ENCODE measurements at regions not wholly inside any gene's neighbourhood (a gene's known extent, or its start where the extent isn't known, plus 50 kb on each side); places are given as distances from the start of the nearest gene placed in this dataset.

DNA sequence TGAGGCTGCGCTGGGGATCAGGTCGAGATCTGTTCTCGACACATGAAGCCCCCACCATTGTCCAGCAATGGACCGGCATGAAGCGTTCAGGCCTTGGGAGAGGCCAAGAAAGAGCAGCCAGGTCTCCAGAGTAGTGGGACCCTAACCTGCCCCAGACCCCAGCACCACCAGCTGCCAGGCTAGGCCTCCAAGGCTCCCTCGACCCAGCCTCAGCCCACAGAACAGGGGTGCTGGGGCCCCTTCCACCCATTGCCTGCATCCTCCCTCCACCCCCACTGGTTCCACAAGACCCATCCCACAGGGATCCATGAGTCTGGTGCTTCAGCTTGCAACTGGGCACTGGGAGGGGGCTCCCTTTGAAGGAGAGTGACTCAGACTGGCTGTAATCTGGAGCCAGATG lies 120.3 kb downstream of the TUBA3C start:
- Histone ChIP-seq H3K9me3 (ENCODE audit: control insufficient read depth in 2 of 2, low read length in 2 of 2) (peaks cover 3 to 8% of the 10 kb centered on the region in 2 experiments), H3K27me3 (ENCODE audit: control insufficient read depth, insufficient read depth, low read length) (no peaks in the 10 kb centered on the region), H3K36me3 (ENCODE audit: control insufficient read depth, insufficient read depth, low read length) (no peaks in the 10 kb centered on the region), H3K27ac (ENCODE audit: insufficient read depth, low read length, poor library complexity, severe bottlenecking) (no peak overlapping the region), H3K4me3 (ENCODE audit: low read depth, low read length) (no peak overlapping the region), H3K4me1 (ENCODE audit: control insufficient read depth, insufficient read depth, low read length, poor library complexity, severe bottlenecking) (no peaks in the 10 kb centered on the region)
- no peaks in the 10 kb centered on the region for H3K36me3 Mint-ChIP-seq
- H3K4me1 Mint-ChIP-seq = no peaks in the 10 kb centered on the region
- peaks cover 3 to 17% (median 7%) of the 10 kb centered on the region in 7 donors for H3K9me3 Mint-ChIP-seq
- ATAC-seq (ENCODE audit: low read depth in 2 of 2) (no peak), DNase-seq (no peak)
- no peak overlapping the region for H3K4me3 Mint-ChIP-seq
- H3K27ac Mint-ChIP-seq = no peak overlapping the region
- no peaks in the 10 kb centered on the region for H3K27me3 Mint-ChIP-seq

DNA sequence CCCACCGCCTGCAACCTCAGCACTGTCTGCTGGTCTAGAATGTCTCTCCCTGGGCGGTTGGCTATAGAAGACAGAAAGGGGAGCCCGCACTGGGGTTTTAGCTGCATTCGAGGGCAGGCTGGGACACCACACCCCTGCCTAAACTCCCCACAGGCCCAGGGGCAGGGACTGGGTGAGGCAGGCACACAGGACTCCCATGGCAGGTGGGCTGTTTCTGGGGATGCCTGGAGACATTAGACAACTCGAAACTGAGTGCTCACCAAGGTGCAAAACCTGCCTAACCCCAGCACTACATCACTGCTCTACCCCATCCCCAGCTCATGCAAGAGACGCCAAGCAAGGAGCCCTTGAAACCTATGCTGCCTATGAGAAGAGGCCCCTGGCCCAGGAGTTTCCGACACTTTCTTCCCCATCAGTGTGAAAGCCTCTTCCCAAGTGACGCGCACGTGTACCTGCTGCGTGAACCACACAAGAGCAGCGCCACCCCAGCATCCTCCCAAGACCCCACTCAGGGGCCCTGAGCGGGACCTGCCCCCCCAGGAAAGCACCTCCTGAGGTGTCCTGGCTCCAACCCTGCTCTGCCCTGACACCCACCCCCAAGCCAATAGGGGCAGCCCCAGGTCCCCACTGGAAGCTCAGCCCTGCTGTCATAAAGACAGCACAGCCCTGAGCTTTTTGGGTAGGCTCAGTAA lies 121.2 kb downstream of the TUBA3C start:
- H3K27me3 ChIP-seq (ENCODE audit: control insufficient read depth, insufficient read depth, low read length) = no peaks in the 10 kb centered on the region
- H3K27ac ChIP-seq (ENCODE audit: insufficient read depth, low read length, poor library complexity, severe bottlenecking) = no peak overlapping the region
- H3K9me3 ChIP-seq (ENCODE audit: control insufficient read depth in 2 of 2, low read length in 2 of 2) = peaks cover 3 to 8% of the 10 kb centered on the region in 2 experiments
- DNase-seq = no peak
- H3K4me1 ChIP-seq (ENCODE audit: control insufficient read depth, insufficient read depth, low read length, poor library complexity, severe bottlenecking) = no peaks in the 10 kb centered on the region
- Mint-ChIP-seq H3K4me3 (no peak overlapping the region), H3K36me3 (no peaks in the 10 kb centered on the region), H3K27ac (no peak overlapping the region), H3K4me1 (no peaks in the 10 kb centered on the region), H3K9me3 (peaks cover 2 to 17% (median 5%) of the 10 kb centered on the region in 7 donors), H3K27me3 (no peaks in the 10 kb centered on the region)
- no peak overlapping the region for H3K4me3 ChIP-seq (ENCODE audit: low read depth, low read length)
- H3K36me3 ChIP-seq (ENCODE audit: control insufficient read depth, insufficient read depth, low read length) = no peaks in the 10 kb centered on the region
- no peak for ATAC-seq (ENCODE audit: low read depth in 2 of 2)

DNA sequence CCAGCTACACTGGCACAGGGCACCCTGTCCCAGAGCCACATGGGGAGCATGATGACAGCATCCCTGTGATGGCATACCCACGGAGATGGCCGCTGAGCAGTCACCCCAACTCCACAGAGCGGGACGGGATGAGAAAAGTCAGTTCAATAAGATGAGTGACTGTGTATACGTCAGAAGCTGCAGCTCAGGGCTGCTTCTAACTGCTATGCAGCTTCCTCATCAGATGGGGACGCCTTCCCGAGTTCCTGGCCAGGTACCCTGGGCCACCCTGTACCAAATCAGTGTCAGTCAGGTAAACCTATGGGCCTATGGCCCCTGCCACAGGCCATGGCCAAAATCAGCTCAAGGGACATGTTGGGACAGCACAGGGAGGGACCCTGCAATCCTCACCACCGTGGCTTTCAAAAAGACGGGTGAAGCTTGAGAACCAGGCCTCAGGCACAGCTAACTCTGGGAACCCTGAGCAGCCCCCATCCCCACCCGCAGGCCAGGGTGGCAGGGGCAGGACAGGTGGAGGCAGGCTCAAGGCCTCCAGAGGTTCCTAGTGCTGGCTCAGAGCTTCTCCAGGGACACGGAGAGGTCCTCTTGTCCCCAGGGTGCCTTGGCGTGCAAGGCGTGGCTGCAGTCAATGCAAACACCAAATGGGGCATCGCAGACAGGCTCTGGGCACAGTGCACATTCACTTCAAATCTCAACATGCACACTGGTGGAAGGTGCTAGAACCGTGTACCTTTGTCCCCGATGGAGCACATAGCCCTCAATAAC lies 122.4 kb downstream of the TUBA3C start:
- Mint-ChIP-seq H3K4me3 (no peak overlapping the region), H3K4me1 (no peaks in the 10 kb centered on the region), H3K27me3 (no peaks in the 10 kb centered on the region), H3K36me3 (no peaks in the 10 kb centered on the region), H3K9me3 (peaks cover 0 to 14% (median 5%) of the 10 kb centered on the region in 7 donors), H3K27ac (no peak overlapping the region)
- no peaks in the 10 kb centered on the region for H3K27me3 ChIP-seq (ENCODE audit: control insufficient read depth, insufficient read depth, low read length)
- no peak overlapping the region for H3K27ac ChIP-seq (ENCODE audit: insufficient read depth, low read length, poor library complexity, severe bottlenecking)
- H3K4me1 ChIP-seq (ENCODE audit: control insufficient read depth, insufficient read depth, low read length, poor library complexity, severe bottlenecking) = no peaks in the 10 kb centered on the region
- H3K36me3 ChIP-seq (ENCODE audit: control insufficient read depth, insufficient read depth, low read length) = no peaks in the 10 kb centered on the region
- DNase-seq (no peak), ATAC-seq (ENCODE audit: low read depth in 2 of 2) (no peak)
- peaks cover 3 to 5% of the 10 kb centered on the region in 2 experiments for H3K9me3 ChIP-seq (ENCODE audit: control insufficient read depth in 2 of 2, low read length in 2 of 2)
- no peak overlapping the region for H3K4me3 ChIP-seq (ENCODE audit: low read depth, low read length)

DNA sequence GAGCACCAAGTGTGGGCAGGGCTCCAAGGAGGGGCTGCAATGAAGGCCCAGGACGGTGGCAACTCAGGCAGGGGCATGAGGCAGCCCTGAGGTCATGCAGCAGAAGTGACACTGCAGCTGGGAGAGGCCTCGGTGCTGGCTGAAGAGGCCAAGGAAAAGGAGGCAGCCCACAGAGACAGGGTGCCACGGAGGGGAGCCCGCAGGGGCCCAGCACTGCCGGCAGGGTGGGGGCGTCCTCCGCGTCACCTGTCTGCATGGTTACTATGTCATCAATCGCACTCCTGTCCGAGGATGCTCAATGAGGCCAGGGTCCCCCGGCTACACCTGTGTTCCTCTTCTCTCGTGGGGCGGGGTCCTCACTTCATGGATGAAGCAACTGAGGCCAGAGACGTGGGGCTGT lies 123.1 kb downstream of the TUBA3C start:
- H3K4me3 Mint-ChIP-seq = no peak overlapping the region
- no peaks in the 10 kb centered on the region for H3K36me3 Mint-ChIP-seq
- H3K4me1 Mint-ChIP-seq = no peaks in the 10 kb centered on the region
- H3K27ac Mint-ChIP-seq = no peak overlapping the region
- H3K27me3 ChIP-seq (ENCODE audit: control insufficient read depth, insufficient read depth, low read length) = no peaks in the 10 kb centered on the region
- ATAC-seq (ENCODE audit: low read depth in 2 of 2) (no peak), DNase-seq (no peak)
- H3K27ac ChIP-seq (ENCODE audit: insufficient read depth, low read length, poor library complexity, severe bottlenecking) = no peak overlapping the region
- H3K4me1 ChIP-seq (ENCODE audit: control insufficient read depth, insufficient read depth, low read length, poor library complexity, severe bottlenecking) = no peaks in the 10 kb centered on the region
- peaks cover 0 to 3% of the 10 kb centered on the region in 2 experiments for H3K9me3 ChIP-seq (ENCODE audit: control insufficient read depth in 2 of 2, low read length in 2 of 2)
- no peaks in the 10 kb centered on the region for H3K36me3 ChIP-seq (ENCODE audit: control insufficient read depth, insufficient read depth, low read length)
- H3K9me3 Mint-ChIP-seq = peaks cover 0 to 10% (median 0%) of the 10 kb centered on the region in 7 donors
- no peak overlapping the region for H3K4me3 ChIP-seq (ENCODE audit: low read depth, low read length)
- H3K27me3 Mint-ChIP-seq = no peaks in the 10 kb centered on the region

DNA sequence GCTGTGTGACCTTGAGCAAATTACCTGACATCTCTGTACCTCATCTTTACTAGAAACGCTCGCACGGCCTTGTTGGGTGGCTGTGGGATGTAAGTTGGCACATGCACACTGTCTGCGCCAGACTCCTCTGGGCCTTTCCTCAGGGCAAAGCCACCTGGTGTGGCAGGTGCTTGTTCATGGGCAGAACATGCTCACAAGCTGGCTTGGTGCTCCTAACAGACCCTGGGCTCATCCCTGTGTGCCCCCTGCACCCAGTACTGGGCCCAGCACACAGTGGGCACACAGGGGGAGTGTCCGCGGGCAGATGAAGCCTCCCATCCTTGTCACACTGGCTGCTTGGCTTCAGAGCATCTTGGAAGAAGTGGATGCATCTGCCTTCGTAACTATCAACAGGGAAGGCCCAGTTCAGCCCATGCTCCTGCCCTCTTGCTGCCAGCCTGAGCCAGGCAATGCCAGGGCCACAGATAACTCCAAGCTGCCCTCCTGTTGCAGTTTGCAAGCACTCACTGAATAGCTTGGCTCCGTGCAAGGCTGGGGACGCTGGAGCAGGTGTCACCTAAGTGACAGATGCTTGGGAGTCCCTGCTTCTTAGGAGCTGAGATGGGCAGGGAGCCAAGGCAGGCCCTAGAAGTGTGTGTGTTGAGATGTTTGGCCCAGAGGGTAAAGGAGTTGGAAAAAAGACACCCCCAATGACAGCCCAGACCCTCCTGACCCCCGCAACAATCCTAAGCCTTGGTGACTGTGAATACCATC lies 123.9 kb downstream of the TUBA3C start:
- H3K36me3 ChIP-seq (ENCODE audit: control insufficient read depth, insufficient read depth, low read length) = no peaks in the 10 kb centered on the region
- no peaks in the 10 kb centered on the region for H3K4me1 Mint-ChIP-seq
- H3K9me3 ChIP-seq (ENCODE audit: control insufficient read depth in 2 of 2, low read length in 2 of 2) = no peaks in the 10 kb centered on the region
- no peak overlapping the region for H3K4me3 Mint-ChIP-seq
- H3K27ac Mint-ChIP-seq = no peak overlapping the region
- no peaks in the 10 kb centered on the region for H3K27me3 ChIP-seq (ENCODE audit: control insufficient read depth, insufficient read depth, low read length)
- no peak overlapping the region for H3K27ac ChIP-seq (ENCODE audit: insufficient read depth, low read length, poor library complexity, severe bottlenecking)
- H3K27me3 Mint-ChIP-seq = no peaks in the 10 kb centered on the region
- H3K36me3 Mint-ChIP-seq = no peaks in the 10 kb centered on the region
- ATAC-seq (ENCODE audit: low read depth in 2 of 2) = no peak
- H3K4me1 ChIP-seq (ENCODE audit: control insufficient read depth, insufficient read depth, low read length, poor library complexity, severe bottlenecking) = no peaks in the 10 kb centered on the region
- peaks cover 0 to 10% (median 0%) of the 10 kb centered on the region in 7 donors for H3K9me3 Mint-ChIP-seq
- no peak for DNase-seq
- H3K4me3 ChIP-seq (ENCODE audit: low read depth, low read length) = no peak overlapping the region

DNA sequence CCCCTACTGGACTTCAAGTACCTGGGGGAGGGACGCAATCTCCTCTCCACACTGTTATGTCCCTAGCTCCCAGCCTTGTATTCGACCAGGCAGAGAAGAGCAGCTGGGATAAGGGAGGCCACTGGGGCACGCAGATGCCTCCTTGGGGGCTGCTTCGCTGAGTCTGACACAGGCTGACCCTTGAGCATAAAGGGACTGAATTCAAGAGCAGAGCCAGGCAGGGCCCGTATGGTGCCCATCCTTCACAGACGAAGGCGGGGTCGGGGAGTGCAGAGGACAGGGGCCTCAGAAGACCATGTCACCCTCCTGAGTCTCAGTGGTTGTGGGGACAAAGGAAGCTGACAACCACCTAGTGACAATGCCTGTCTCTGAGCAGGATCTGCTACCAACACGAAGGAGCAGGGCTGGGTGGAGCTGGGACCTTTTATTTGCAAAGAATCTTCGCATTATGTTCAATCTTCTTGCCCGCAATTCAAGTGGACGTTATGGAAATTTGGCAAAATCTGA lies 124.6 kb downstream of the TUBA3C start:
- H3K9me3 Mint-ChIP-seq = peaks cover 0 to 7% (median 0%) of the 10 kb centered on the region in 7 donors
- DNase-seq (no peak), ATAC-seq (ENCODE audit: low read depth in 2 of 2) (no peak)
- H3K27ac Mint-ChIP-seq = no peak overlapping the region
- H3K36me3 Mint-ChIP-seq = no peaks in the 10 kb centered on the region
- H3K4me1 Mint-ChIP-seq = no peaks in the 10 kb centered on the region
- H3K27me3 ChIP-seq (ENCODE audit: control insufficient read depth, insufficient read depth, low read length) = no peaks in the 10 kb centered on the region
- no peak overlapping the region for H3K27ac ChIP-seq (ENCODE audit: insufficient read depth, low read length, poor library complexity, severe bottlenecking)
- H3K4me3 ChIP-seq (ENCODE audit: low read depth, low read length) = no peak overlapping the region
- no peaks in the 10 kb centered on the region for H3K4me1 ChIP-seq (ENCODE audit: control insufficient read depth, insufficient read depth, low read length, poor library complexity, severe bottlenecking)
- no peaks in the 10 kb centered on the region for H3K27me3 Mint-ChIP-seq
- no peaks in the 10 kb centered on the region for H3K36me3 ChIP-seq (ENCODE audit: control insufficient read depth, insufficient read depth, low read length)
- H3K4me3 Mint-ChIP-seq = no peak overlapping the region
- H3K9me3 ChIP-seq (ENCODE audit: control insufficient read depth in 2 of 2, low read length in 2 of 2) = no peaks in the 10 kb centered on the region

DNA sequence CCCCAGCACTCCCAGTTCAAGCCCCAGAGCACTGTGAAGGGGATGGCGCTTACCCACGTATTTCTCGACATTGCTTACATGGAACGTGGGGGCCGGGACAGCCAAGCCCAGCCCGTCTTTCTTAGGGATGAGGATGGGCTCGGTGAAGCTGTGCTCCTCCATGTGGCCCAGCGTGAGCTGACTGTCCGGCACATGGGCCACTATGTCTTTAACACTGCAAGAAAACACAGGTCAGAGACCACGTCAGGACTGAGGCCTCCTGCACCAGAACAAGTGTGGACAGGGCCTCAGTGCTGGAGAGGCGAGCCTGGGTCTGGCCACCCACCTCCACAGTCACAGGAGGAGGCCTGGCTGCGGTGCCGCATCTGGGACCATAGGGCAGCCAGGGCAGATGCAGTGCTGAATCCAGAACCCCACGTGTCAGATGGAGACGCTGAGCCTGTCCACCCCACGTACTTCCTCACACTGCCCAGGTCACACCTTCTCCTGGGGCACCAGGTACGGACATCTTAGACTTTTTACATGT lies 125.2 kb downstream of the TUBA3C start:
- peaks cover 0 to 7% (median 0%) of the 10 kb centered on the region in 7 donors for H3K9me3 Mint-ChIP-seq
- Histone ChIP-seq H3K4me1 (ENCODE audit: control insufficient read depth, insufficient read depth, low read length, poor library complexity, severe bottlenecking) (no peaks in the 10 kb centered on the region), H3K27ac (ENCODE audit: insufficient read depth, low read length, poor library complexity, severe bottlenecking) (no peak overlapping the region), H3K4me3 (ENCODE audit: low read depth, low read length) (no peak overlapping the region), H3K27me3 (ENCODE audit: control insufficient read depth, insufficient read depth, low read length) (no peaks in the 10 kb centered on the region), H3K36me3 (ENCODE audit: control insufficient read depth, insufficient read depth, low read length) (no peaks in the 10 kb centered on the region), H3K9me3 (ENCODE audit: control insufficient read depth in 2 of 2, low read length in 2 of 2) (no peaks in the 10 kb centered on the region)
- no peaks in the 10 kb centered on the region for H3K36me3 Mint-ChIP-seq
- ATAC-seq (ENCODE audit: low read depth in 2 of 2) (no peak), DNase-seq (no peak)
- H3K4me1 Mint-ChIP-seq = no peaks in the 10 kb centered on the region
- H3K27me3 Mint-ChIP-seq = no peaks in the 10 kb centered on the region
- H3K27ac Mint-ChIP-seq = no peak overlapping the region
- no peak overlapping the region for H3K4me3 Mint-ChIP-seq

Data from CD4-positive, CD25-positive, alpha-beta regulatory T cell (primary cell).